SU-DHL-6 (cell line): ENCODE measurements at regions not wholly inside any gene's neighbourhood (a gene's known extent, or its start where the extent isn't known, plus 50 kb on each side); places are given as distances from the start of the nearest gene placed in this dataset.

Experiments used
- EZH2phosphoT487 ChIP-seq: fragments of 200-600 bp; sonication (generic), shearing (Covaris generic); conservative IDR thresholded peaks from 2 replicates; pipeline ENCODE4 v1.6.1; 2018; ENCODE audit warnings: mild to moderate bottlenecking, antibody characterized with exemption, low read length, moderate library complexity, mixed read lengths
- TF ChIP-seq, protein P1 (sequence below): fragments of 200-600 bp; sonication (generic); IDR thresholded peaks from one replicate; pipeline ENCODE4 v1.5.1; 2017; ENCODE audit warnings: antibody characterized with exemption, mild to moderate bottlenecking, low read length, moderate library complexity; ENCODE audit not compliant: insufficient read depth, poor library complexity, severe bottlenecking

DNA sequence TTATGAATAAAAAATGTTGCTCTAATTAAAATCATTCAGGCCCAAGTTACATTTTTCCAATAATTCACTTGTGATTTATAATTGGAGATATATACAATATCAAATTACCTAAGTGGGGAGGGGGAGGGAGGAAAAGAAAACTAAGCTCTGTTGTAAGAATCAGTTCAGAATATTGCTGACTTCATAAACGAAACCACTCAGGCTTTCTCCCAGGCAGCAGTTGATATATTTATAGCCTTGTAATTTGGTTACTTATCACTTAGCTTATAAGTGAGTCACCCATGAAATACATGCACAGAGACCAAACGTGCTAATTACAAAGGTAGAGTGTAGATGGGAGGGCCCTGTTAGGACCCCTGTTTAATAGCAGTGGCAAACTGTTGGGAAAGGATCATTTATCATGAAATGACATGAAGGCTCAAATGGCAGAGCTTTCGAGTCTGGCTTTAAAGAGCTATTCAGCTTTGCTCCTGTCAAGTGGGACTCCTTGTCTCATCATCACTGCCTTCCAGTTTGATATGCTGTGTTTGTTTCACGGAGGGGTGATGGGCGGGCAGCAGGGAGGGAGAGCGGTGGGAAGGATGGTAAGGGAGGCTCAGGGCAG is 105.6 kb upstream of the PGRMC2 start:
- TF ChIP-seq, protein P1, sequence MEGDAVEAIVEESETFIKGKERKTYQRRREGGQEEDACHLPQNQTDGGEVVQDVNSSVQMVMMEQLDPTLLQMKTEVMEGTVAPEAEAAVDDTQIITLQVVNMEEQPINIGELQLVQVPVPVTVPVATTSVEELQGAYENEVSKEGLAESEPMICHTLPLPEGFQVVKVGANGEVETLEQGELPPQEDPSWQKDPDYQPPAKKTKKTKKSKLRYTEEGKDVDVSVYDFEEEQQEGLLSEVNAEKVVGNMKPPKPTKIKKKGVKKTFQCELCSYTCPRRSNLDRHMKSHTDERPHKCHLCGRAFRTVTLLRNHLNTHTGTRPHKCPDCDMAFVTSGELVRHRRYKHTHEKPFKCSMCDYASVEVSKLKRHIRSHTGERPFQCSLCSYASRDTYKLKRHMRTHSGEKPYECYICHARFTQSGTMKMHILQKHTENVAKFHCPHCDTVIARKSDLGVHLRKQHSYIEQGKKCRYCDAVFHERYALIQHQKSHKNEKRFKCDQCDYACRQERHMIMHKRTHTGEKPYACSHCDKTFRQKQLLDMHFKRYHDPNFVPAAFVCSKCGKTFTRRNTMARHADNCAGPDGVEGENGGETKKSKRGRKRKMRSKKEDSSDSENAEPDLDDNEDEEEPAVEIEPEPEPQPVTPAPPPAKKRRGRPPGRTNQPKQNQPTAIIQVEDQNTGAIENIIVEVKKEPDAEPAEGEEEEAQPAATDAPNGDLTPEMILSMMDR, result no peak
- TF ChIP-seq EZH2phosphoT487, result no peak
